Osteoblast (primary cell): ENCODE measurements at regions not wholly inside any gene's neighbourhood (a gene's known extent, or its start where the extent isn't known, plus 50 kb on each side); places are given as distances from the start of the nearest gene placed in this dataset.
"Not testable (repeated sequence)": the region's sequence is repeated elsewhere in the genome, so short reads cannot be mapped to it uniquely, and the experiment has no call there.

ENCODE experiments used
- DNase-seq: peaks from one replicate; pipeline ENCODE4 v3.0.0; 2011; ENCODE audit warnings: low spot score, mixed read lengths; ENCODE audit not compliant: insufficient read length; ENCODE audit errors: missing footprints
- H2AFZ ChIP-seq: 2 replicates; pipeline ENCODE4 v1.6.0; 2011; ENCODE audit warnings: mild to moderate bottlenecking, low read length
- H3K27ac ChIP-seq: 2 replicates; pipeline ENCODE4 v1.5.1; 2011; ENCODE audit warnings: mild to moderate bottlenecking, low read depth, low read length, moderate library complexity
- H3K27me3 ChIP-seq: 2 replicates; pipeline ENCODE4 v1.6.0; 2012; ENCODE audit warnings: mild to moderate bottlenecking, control low read depth, inconsistent platforms, low read length, moderate library complexity; ENCODE audit not compliant: insufficient read depth
- H3K36me3 ChIP-seq: 2 replicates; pipeline ENCODE4 v1.5.1; 2011; ENCODE audit warnings: mild to moderate bottlenecking, low read length, control low read depth, moderate library complexity; ENCODE audit not compliant: insufficient read depth
- H3K4me1 ChIP-seq: 2 replicates; pipeline ENCODE4 v1.5.1; 2011; ENCODE audit warnings: mild to moderate bottlenecking, low read length, control low read depth, moderate library complexity; ENCODE audit not compliant: insufficient read depth
- H3K4me2 ChIP-seq: 2 replicates; pipeline ENCODE4 v1.6.0; 2011; ENCODE audit warnings: mild to moderate bottlenecking, low read length; ENCODE audit not compliant: insufficient read depth
- H3K4me3 ChIP-seq: fragments of 200-600 bp; sonication (generic); 3 replicates; pipeline ENCODE4 v1.5.1; 2012; ENCODE audit warnings: mild to moderate bottlenecking, low read length, inconsistent platforms; ENCODE audit not compliant: insufficient read depth
- H3K79me2 ChIP-seq: 2 replicates; pipeline ENCODE4 v1.6.0; 2012; ENCODE audit warnings: mild to moderate bottlenecking, low read length, control low read depth, inconsistent platforms; ENCODE audit not compliant: insufficient read depth
- H3K9me3 ChIP-seq: 2 replicates; pipeline ENCODE4 v1.5.1; 2011; ENCODE audit warnings: low read depth, low read length, control low read depth
- H4K20me1 ChIP-seq: 2 replicates; pipeline ENCODE4 v1.6.0; 2012; ENCODE audit warnings: mild to moderate bottlenecking, low read length, control low read depth; ENCODE audit not compliant: insufficient read depth
- CTCF ChIP-seq: IDR thresholded peaks from 2 replicates; pipeline ENCODE4 v1.5.1; 2011; ENCODE audit warnings: mild to moderate bottlenecking, low read depth, low read length, moderate library complexity; ENCODE audit errors: extremely low read depth

- no peak overlapping the region for H3K4me3 ChIP-seq
- H3K4me1 ChIP-seq = no peaks in the 10 kb centered on the region
- TF ChIP-seq CTCF = no peak
- DNase-seq = no peak
- no peaks in the 10 kb centered on the region for H4K20me1 ChIP-seq
- no peak overlapping the region for H3K4me2 ChIP-seq
- H3K79me2 ChIP-seq = no peaks in the 10 kb centered on the region
- H3K36me3 ChIP-seq = no peaks in the 10 kb centered on the region
- no peaks in the 10 kb centered on the region for H3K9me3 ChIP-seq
- no peak overlapping the region for H3K27ac ChIP-seq
- peaks cover 3% of the 10 kb centered on the region for H3K27me3 ChIP-seq
- H2AFZ ChIP-seq = no peak overlapping the region
Observed at GRCh38 chrX:50967736-50968135, 57.2 kb downstream of the BMP15 start.

- not testable (repeated sequence) for H3K27me3 ChIP-seq, H3K4me2 ChIP-seq, H2AFZ ChIP-seq, H3K36me3 ChIP-seq, H4K20me1 ChIP-seq, DNase-seq, H3K4me1 ChIP-seq, H3K4me3 ChIP-seq, H3K9me3 ChIP-seq, H3K79me2 ChIP-seq, H3K27ac ChIP-seq
Observed at GRCh38 chrX:50968871-50969635, 58.5 kb downstream of the BMP15 start.

- Histone ChIP-seq H3K4me3 (no peak overlapping the region), H3K4me1 (no peaks in the 10 kb centered on the region), H3K4me2 (no peak overlapping the region), H4K20me1 (no peaks in the 10 kb centered on the region), H3K79me2 (no peaks in the 10 kb centered on the region), H3K27ac (no peak overlapping the region), H3K36me3 (no peaks in the 10 kb centered on the region), H3K27me3 (peaks cover 3% of the 10 kb centered on the region), H2AFZ (no peak overlapping the region), H3K9me3 (no peaks in the 10 kb centered on the region)
- no peak for DNase-seq
- TF ChIP-seq CTCF = no peak
Observed at GRCh38 chrX:50971395-50971794, 60.9 kb downstream of the BMP15 start.

GRCh38 chrX:50973199-50973598 lies 62.7 kb downstream of the BMP15 start:
- DNase-seq = no peak
- TF ChIP-seq CTCF = no peak
- Histone ChIP-seq H4K20me1 (no peaks in the 10 kb centered on the region), H3K27me3 (peaks cover 3% of the 10 kb centered on the region), H3K4me1 (no peaks in the 10 kb centered on the region), H3K27ac (no peak overlapping the region), H3K4me3 (no peak overlapping the region), H3K36me3 (no peaks in the 10 kb centered on the region), H2AFZ (no peak overlapping the region), H3K4me2 (no peak overlapping the region), H3K9me3 (no peaks in the 10 kb centered on the region), H3K79me2 (no peaks in the 10 kb centered on the region)
